Panc1 (cell line): ENCODE measurements at regions not wholly inside any gene's neighbourhood (a gene's known extent, or its start where the extent isn't known, plus 50 kb on each side); places are given as distances from the start of the nearest gene placed in this dataset.

Experiments used
- ATAC-seq: fragments of 200-7000 bp; cut with Tn5 transposase; 2 replicates; pipeline ENCODE4 v1.9.1; 2020; ENCODE audit warnings: mild to moderate bottlenecking, moderate library complexity
- BruUV-seq: library from RNA; stranded (reverse); fragments of 400-500 nt; replicated peaks from 2 replicates; lab custom pipeline; 2021; lab: Mats Ljungman, UMichigan
- CTCF ChIA-PET: fragments of 300-600 bp; sonication (Branson Sonifier 250); formaldehyde crosslinking; loops from one replicate; lab custom pipeline; 2022; ENCODE audit warnings: antibody characterized with exemption; lab: Charles Lee
- POLR2A ChIA-PET: fragments of 300-600 bp; sonication (Branson Sonifier 250); formaldehyde crosslinking; loops from one replicate; lab custom pipeline; 2022; ENCODE audit warnings: antibody characterized with exemption; lab: Charles Lee
- DNase-seq: peaks from one replicate; pipeline ENCODE4 v3.0.0-alpha.2; 2010; ENCODE audit warnings: low read depth, low spot score
- H3K27ac ChIP-seq: 2 replicates; pipeline ENCODE4 v1.5.1; 2011; ENCODE audit warnings: mild to moderate bottlenecking, low read length, inconsistent platforms
- H3K27me3 ChIP-seq: fragments of 200-500 bp; sonication (Bioruptor generic); 2 replicates; pipeline ENCODE4 v1.6.0; 2014; ENCODE audit warnings: low read length, inconsistent platforms; ENCODE audit not compliant: control insufficient read depth, insufficient read depth
- H3K36me3 ChIP-seq: fragments of 200-500 bp; sonication (Bioruptor generic); 2 replicates; pipeline ENCODE4 v1.5.1; 2014; ENCODE audit warnings: inconsistent platforms, mild to moderate bottlenecking, low read length, moderate library complexity; ENCODE audit not compliant: control insufficient read depth, insufficient read depth
- H3K4me1 ChIP-seq: 2 replicates; pipeline ENCODE4 v1.5.1; 2011; ENCODE audit warnings: inconsistent platforms, mild to moderate bottlenecking, low read length, moderate library complexity; ENCODE audit not compliant: control insufficient read depth, insufficient read depth
- H3K4me3 ChIP-seq, 2 experiments: 2 replicates each; pipeline ENCODE4 v1.5.1; 2011 to 2012; ENCODE audit warnings: low read depth in 2 of 2, low read length in 2 of 2, mild to moderate bottlenecking in 2 of 2, inconsistent platforms in 1 of 2, moderate library complexity in 1 of 2
- H3K9me3 ChIP-seq: fragments of 200-500 bp; sonication (Bioruptor generic); 2 replicates; pipeline ENCODE4 v1.5.1; 2014; ENCODE audit warnings: low read depth, mild to moderate bottlenecking, inconsistent platforms, low read length, moderate library complexity; ENCODE audit not compliant: control insufficient read depth, insufficient read depth
- POLR2AphosphoS5 ChIP-seq: IDR thresholded peaks from 2 replicates; pipeline ENCODE4 v1.6.1; 2012; ENCODE audit warnings: mild to moderate bottlenecking, low read depth, low read length, moderate library complexity
- SIN3A ChIP-seq: IDR thresholded peaks from 2 replicates; pipeline ENCODE4 v1.6.1; 2012; ENCODE audit warnings: low read depth, mild to moderate bottlenecking, low read length, moderate library complexity, borderline replicate concordance; ENCODE audit not compliant: insufficient read depth
- TCF7L2 ChIP-seq: IDR thresholded peaks from 2 replicates; pipeline ENCODE4 v1.6.1; 2011; ENCODE audit warnings: mild to moderate bottlenecking, low read depth, low read length, inconsistent platforms
- in situ Hi-C: cut with HindIII; loops from 2 replicates; pipeline ENCODE4 v1.10.0; 2016; ENCODE audit warnings: low sequenced_read_pairs, low pct_unique_long_range_greater_than_20kb
- intact Hi-C: fragments of 100-400 bp; cut with micrococcal nuclease; formaldehyde crosslinking; loops from one replicate; pipeline ENCODE4 v1.10.0; 2022; ENCODE audit not compliant: unreplicated experiment
- TF ChIP-seq, protein P1 (sequence below): fragments of 450-650 bp; IDR thresholded peaks from 2 replicates; pipeline ENCODE4 v1.5.1; 2017; ENCODE audit warnings: mild to moderate bottlenecking
- TF ChIP-seq, protein P2 (sequence below), 2 experiments: IDR thresholded peaks; 2 replicates each; pipeline ENCODE4 v1.6.1; 2011 to 2012; ENCODE audit warnings: low read depth in 2 of 2, control low read depth in 1 of 2, low read length in 1 of 2, mild to moderate bottlenecking in 1 of 2, moderate library complexity in 1 of 2; ENCODE audit not compliant: insufficient read depth in 1 of 2

DNA sequence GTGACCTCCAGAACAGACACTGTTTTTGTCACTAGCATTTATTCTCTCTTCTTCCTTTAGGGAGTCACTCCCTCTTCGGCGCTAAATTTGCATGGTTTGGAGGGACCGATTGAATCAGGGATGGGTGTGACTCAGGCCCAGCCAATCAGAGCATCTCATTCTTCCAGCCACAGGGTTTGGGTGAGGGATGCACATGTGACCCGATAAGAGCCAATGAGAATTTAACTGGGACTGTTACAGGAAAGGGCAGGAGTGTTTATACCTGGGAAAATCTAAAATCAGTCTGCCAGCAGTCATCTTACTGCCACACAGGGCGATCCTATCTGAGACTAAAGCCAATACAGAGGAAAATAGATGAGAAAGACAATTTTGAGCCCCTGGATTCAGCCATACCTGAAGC lies 351.2 kb upstream of the ERCC4 start:
- POLR2A ChIA-PET, result no interaction called here
- peaks cover 2% of the 10 kb centered on the region; the same call in 1 of the 2 replicates for H3K27me3 ChIP-seq

DNA sequence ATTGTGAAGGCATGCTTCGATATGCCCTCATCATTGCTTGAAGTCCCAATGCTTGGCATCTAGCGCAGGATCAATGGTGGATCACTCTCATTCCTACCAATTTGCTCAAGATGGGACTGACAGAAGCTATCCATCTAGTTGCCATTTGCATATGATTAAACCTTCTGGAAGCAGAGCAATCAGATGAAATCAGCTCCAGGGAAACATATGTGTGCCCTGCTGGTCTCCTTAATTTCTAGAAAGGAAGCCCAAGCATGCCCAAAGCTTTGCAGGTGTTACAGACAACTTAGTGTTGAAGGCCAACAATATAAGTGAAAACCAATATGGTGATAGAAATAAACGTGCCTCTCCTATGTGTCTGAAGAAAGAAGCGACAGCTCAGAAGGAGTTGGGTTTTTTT lies 350.0 kb upstream of the ERCC4 start:
- CTCF ChIA-PET, result no interaction called here
- no peaks in the 10 kb centered on the region for H3K4me1 ChIP-seq
- in situ Hi-C loops (no loop called here), intact Hi-C loops (no loop called here)
- no peaks in the 10 kb centered on the region for H3K36me3 ChIP-seq
- H3K27me3 ChIP-seq, result peaks cover 2% of the 10 kb centered on the region; the same call in 1 of the 2 replicates
- no peak for ATAC-seq
- H3K27ac ChIP-seq, result no peak overlapping the region
- TF ChIP-seq, protein P1, sequence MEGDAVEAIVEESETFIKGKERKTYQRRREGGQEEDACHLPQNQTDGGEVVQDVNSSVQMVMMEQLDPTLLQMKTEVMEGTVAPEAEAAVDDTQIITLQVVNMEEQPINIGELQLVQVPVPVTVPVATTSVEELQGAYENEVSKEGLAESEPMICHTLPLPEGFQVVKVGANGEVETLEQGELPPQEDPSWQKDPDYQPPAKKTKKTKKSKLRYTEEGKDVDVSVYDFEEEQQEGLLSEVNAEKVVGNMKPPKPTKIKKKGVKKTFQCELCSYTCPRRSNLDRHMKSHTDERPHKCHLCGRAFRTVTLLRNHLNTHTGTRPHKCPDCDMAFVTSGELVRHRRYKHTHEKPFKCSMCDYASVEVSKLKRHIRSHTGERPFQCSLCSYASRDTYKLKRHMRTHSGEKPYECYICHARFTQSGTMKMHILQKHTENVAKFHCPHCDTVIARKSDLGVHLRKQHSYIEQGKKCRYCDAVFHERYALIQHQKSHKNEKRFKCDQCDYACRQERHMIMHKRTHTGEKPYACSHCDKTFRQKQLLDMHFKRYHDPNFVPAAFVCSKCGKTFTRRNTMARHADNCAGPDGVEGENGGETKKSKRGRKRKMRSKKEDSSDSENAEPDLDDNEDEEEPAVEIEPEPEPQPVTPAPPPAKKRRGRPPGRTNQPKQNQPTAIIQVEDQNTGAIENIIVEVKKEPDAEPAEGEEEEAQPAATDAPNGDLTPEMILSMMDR, result no peak
- TF ChIP-seq, protein P2, sequence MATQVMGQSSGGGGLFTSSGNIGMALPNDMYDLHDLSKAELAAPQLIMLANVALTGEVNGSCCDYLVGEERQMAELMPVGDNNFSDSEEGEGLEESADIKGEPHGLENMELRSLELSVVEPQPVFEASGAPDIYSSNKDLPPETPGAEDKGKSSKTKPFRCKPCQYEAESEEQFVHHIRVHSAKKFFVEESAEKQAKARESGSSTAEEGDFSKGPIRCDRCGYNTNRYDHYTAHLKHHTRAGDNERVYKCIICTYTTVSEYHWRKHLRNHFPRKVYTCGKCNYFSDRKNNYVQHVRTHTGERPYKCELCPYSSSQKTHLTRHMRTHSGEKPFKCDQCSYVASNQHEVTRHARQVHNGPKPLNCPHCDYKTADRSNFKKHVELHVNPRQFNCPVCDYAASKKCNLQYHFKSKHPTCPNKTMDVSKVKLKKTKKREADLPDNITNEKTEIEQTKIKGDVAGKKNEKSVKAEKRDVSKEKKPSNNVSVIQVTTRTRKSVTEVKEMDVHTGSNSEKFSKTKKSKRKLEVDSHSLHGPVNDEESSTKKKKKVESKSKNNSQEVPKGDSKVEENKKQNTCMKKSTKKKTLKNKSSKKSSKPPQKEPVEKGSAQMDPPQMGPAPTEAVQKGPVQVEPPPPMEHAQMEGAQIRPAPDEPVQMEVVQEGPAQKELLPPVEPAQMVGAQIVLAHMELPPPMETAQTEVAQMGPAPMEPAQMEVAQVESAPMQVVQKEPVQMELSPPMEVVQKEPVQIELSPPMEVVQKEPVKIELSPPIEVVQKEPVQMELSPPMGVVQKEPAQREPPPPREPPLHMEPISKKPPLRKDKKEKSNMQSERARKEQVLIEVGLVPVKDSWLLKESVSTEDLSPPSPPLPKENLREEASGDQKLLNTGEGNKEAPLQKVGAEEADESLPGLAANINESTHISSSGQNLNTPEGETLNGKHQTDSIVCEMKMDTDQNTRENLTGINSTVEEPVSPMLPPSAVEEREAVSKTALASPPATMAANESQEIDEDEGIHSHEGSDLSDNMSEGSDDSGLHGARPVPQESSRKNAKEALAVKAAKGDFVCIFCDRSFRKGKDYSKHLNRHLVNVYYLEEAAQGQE (IDR thresholded peaks at IDR 0.05; ENCODE audit: insufficient read depth in 1 of 2, low read depth in 2 of 2, low read length in 1 of 2), result no peak
- no peak for TF ChIP-seq TCF7L2
- no peak for TF ChIP-seq POLR2AphosphoS5
- TF ChIP-seq SIN3A, result no peak
- H3K9me3 ChIP-seq, result no peaks in the 10 kb centered on the region
- POLR2A ChIA-PET, result no interaction called here
- no peak overlapping the region for H3K4me3 ChIP-seq
- DNase-seq, result no peak
- no TSS peak for BruUV-seq

More for the DNA sequence above, 351.2 kb upstream of the ERCC4 start:
- no peak overlapping the region for H3K27ac ChIP-seq
- no peaks in the 10 kb centered on the region for H3K9me3 ChIP-seq
- in situ Hi-C loops, result no loop called here
- H3K4me1 ChIP-seq, result no peaks in the 10 kb centered on the region
- intact Hi-C loops, result no loop called here
- TF ChIP-seq POLR2AphosphoS5, result no peak
- TF ChIP-seq SIN3A, result no peak
- TF ChIP-seq, protein P2 (IDR thresholded peaks at IDR 0.05; ENCODE audit: insufficient read depth in 1 of 2, low read depth in 2 of 2, low read length in 1 of 2), result no peak
- TF ChIP-seq, protein P1, result no peak
- TF ChIP-seq TCF7L2, result no peak
- no TSS peak for BruUV-seq
- no peaks in the 10 kb centered on the region for H3K36me3 ChIP-seq
- CTCF ChIA-PET, result no interaction called here
- ATAC-seq (no peak), DNase-seq (no peak)
- H3K4me3 ChIP-seq, result no peak overlapping the region
